Upper lobe of left lung (tissue), 4 donors: ENCODE measurements at regions not wholly inside any gene's neighbourhood (a gene's known extent, or its start where the extent isn't known, plus 50 kb on each side); places are given as distances from the start of the nearest gene placed in this dataset.

Experiments used
- CTCF ChIP-seq, 6 experiments: fragments of 450-650 bp in 4 of 6; fragments of 200-600 bp in 2 of 6; sonication (generic) in 2 of 6; IDR thresholded peaks; one replicate each; pipeline ENCODE4 v1.5.1; 2016 to 2019; ENCODE audit warnings: antibody characterized with exemption in 6 of 6
- POLR2A ChIP-seq, 4 donors: fragments of 450-650 bp; IDR thresholded peaks; one replicate each; pipeline ENCODE4 v1.5.1; 2016 to 2017; ENCODE audit warnings: antibody characterized with exemption in 4 of 4, mild to moderate bottlenecking in 2 of 4

GRCh38 chr7:53600296-53600695 lies 564.9 kb downstream of the POM121L12 start:
- TF ChIP-seq CTCF (IDR thresholded peaks at IDR 0.05) (no peak), POLR2A (IDR thresholded peaks at IDR 0.05) (no peak)
